ENCODE measurements at regions not wholly inside any gene's neighbourhood (a gene's known extent, or its start where the extent isn't known, plus 50 kb on each side); places are given as distances from the start of the nearest gene placed in this dataset.

GRCh38 chr15:48040166-48040817, 80.5 kb upstream of the SLC24A5 start:
- DNase-seq (ENCODE audit: low spot score), result peak; percentile 33

GRCh38 chr15:48041454-48041853, 79.3 kb upstream of the SLC24A5 start:
- no peak for DNase-seq (ENCODE audit: low spot score)

- DNase-seq (ENCODE audit: low spot score), result peak; percentile 49
Measured at GRCh38 chr15:48046813-48047438, 73.9 kb upstream of the SLC24A5 start.

- DNase-seq (ENCODE audit: low spot score), result no peak
Measured at GRCh38 chr15:48049736-48050135, 71.1 kb upstream of the SLC24A5 start.

- no peak for DNase-seq (ENCODE audit: low spot score)
Measured at GRCh38 chr15:48052946-48053345, 67.8 kb upstream of the SLC24A5 start.

- DNase-seq (ENCODE audit: low spot score), result no peak
Measured at GRCh38 chr15:48058371-48058770, 62.4 kb upstream of the SLC24A5 start.

GRCh38 chr15:48059791-48060190, 61.0 kb upstream of the SLC24A5 start:
- no peak for DNase-seq (ENCODE audit: low spot score)

GRCh38 chr15:48060396-48060795, 60.4 kb upstream of the SLC24A5 start:
- no peak for DNase-seq (ENCODE audit: low spot score)

- no peak for DNase-seq (ENCODE audit: low spot score)
Measured at GRCh38 chr15:48061605-48062004, 59.2 kb upstream of the SLC24A5 start.

- DNase-seq (ENCODE audit: low spot score), result peak; percentile 61
Measured at GRCh38 chr15:48062148-48062872, 58.5 kb upstream of the SLC24A5 start.

GRCh38 chr15:48063411-48063985, 57.3 kb upstream of the SLC24A5 start:
- no peak for DNase-seq (ENCODE audit: low spot score)

- DNase-seq (ENCODE audit: low spot score), result no peak
Measured at GRCh38 chr15:48064421-48064820, 56.4 kb upstream of the SLC24A5 start.

- DNase-seq (ENCODE audit: low spot score), result no peak
Measured at GRCh38 chr15:48066456-48066855, 54.3 kb upstream of the SLC24A5 start.

Data from H4 (cell line).